Fibroblast of skin of back (primary cell): ENCODE measurements at regions not wholly inside any gene's neighbourhood (a gene's known extent, or its start where the extent isn't known, plus 50 kb on each side); places are given as distances from the start of the nearest gene placed in this dataset.
A peak's percentile ranks its signal among the peaks of the same experiment; 100 is the strongest.

Experiments used
- DNase-seq: peaks from one replicate; pipeline ENCODE4 v3.0.0-alpha.2; 2013

DNA sequence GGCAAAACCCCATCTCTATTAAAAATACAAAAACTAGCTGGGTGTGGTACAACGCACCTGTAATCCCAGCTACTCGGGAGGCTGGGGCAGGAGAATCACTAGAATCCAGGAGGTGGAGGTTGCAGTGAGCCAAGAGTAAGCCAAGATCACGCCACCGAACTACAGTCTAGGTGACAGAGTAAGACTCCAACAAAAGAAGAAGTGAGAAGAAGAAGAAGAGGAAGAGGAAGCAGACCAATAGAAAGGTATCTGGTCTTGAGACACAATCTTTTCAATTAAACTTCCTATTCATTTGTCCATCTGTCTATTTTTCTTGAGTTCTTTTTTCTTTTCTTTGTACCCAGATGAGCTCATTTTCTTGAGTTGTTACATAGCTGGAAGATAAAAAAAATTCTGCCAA lies 55.7 kb upstream of the ACADM start:
- no peak for DNase-seq

DNA sequence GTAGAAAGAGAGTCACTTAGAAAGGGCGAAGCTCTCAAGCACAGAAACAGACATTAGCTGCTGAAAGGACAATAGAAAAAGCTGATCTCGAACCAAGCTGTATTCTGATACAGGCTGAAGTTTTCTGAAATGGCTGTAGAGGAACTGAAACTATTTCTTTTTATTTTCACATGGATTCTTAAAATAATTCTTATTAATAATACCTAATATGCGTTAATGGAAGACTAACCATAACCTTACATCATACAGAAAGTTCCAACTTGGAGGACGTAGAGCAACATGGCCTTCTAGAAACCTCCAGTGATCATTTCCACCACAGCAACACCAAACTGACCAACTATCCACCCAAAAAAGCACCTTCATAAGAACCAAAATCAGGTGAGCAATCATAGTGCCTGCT lies 52.8 kb upstream of the ACADM start:
- DNase-seq: no peak

GRCh38 chr1:75672108-75672507 lies 52.4 kb upstream of the ACADM start:
- DNase-seq: no peak

DNA sequence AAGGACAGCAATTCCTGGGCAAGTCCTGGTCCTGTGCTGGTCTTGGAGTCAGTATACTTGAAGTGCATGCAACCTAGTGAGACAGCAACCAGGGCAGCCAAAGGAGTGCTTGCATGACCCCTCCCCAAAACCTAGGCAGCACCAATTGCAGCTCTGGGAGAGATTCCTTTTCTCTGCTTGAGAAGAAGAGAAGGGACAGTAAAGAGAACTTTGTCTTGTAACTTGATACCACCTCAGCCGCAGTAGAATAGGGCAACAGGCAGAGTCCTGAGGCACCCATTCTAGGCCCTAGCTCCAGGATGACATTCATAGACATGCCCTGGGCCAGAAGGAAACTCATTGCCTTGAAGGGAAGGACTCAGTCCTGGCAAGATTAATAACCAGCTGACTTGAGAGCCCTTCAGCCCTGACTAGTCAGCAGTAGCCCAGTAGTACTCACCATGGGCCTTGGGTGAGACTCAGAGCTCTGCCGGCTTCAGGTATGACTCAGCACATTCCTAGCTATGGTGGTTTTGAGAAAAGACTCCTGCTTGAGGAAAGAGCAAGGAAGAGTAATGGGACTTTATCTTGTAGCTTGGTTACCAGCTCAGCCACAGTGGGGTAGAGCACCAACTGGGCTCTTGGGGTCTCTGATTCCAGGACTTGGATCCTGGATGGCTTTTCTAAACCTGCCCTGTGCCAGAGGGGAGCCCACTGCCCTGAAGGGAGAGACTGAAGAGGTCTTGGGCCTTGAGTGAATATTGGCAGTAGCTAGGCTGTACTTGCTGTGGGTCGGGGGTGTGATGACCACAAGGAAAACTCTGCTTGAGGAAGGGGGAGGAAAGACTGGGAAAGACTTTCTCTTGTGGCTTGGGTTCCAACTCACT lies 51.7 kb upstream of the ACADM start:
- peak; percentile 89 for DNase-seq

DNA sequence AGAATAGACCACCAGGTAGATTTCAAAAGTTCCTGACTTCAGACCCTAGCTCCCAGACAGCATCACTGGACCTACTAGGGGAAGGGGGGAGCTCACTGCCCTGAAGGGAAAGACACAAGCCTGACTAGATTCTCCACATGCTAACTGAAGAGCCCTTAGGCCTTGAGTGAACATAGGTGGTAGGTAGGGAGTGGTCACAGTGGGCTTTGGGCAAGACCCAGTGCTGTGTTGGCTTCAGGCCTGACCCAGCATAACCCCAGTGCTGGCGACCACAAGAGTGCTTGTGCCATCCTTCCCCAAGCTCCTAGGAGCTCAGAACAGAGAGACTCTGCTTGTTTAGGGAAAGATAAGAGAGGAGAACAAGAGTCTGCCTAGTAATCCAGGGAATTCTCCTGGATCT lies 51.1 kb upstream of the ACADM start:
- DNase-seq: no peak

- no peak for DNase-seq
These were observed 50.6 kb upstream of the ACADM start for GRCh38 chr1:75673885-75674284.
